ENCODE measurements at regions not wholly inside any gene's neighbourhood (a gene's known extent, or its start where the extent isn't known, plus 50 kb on each side); places are given as distances from the start of the nearest gene placed in this dataset.
A peak's percentile ranks its signal among the peaks of the same experiment; 100 is the strongest.

DNA sequence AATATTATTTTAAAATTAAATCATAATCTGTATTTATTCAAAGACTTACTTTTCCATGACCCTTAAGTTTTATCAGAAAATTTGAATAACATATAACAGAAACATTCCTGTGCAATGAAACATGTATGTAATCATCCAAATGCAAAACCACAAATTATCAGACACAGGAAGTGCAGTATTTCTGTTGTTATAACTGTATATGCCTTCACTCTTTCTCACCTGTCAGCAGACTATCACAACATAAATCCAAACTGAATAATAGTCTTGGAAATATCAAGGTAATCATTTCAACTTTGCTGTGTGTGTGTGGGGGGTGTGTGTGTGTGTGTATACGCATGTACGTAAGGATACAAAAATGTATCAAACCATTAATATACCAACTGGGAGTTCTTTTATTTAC lies 285.9 kb downstream of the SLC7A11 start:
- TF ChIP-seq, protein P1, sequence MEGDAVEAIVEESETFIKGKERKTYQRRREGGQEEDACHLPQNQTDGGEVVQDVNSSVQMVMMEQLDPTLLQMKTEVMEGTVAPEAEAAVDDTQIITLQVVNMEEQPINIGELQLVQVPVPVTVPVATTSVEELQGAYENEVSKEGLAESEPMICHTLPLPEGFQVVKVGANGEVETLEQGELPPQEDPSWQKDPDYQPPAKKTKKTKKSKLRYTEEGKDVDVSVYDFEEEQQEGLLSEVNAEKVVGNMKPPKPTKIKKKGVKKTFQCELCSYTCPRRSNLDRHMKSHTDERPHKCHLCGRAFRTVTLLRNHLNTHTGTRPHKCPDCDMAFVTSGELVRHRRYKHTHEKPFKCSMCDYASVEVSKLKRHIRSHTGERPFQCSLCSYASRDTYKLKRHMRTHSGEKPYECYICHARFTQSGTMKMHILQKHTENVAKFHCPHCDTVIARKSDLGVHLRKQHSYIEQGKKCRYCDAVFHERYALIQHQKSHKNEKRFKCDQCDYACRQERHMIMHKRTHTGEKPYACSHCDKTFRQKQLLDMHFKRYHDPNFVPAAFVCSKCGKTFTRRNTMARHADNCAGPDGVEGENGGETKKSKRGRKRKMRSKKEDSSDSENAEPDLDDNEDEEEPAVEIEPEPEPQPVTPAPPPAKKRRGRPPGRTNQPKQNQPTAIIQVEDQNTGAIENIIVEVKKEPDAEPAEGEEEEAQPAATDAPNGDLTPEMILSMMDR (IDR thresholded peaks at IDR 0.05; ENCODE audit: poor library complexity, severe bottlenecking), result no peak
- TF ChIP-seq EZH2 (IDR thresholded peaks at IDR 0.05; ENCODE audit: borderline replicate concordance, insufficient read depth, low read length, poor library complexity, severe bottlenecking) (no peak), TAF1 (IDR thresholded peaks at IDR 0.05; ENCODE audit: low read depth) (no peak), MXI1 (conservative IDR thresholded peaks at IDR 0.05; ENCODE audit: poor library complexity, severe bottlenecking) (no peak), EP300 (conservative IDR thresholded peaks at IDR 0.05; ENCODE audit: poor library complexity, severe bottlenecking) (peak; percentile 80), RAD21 (conservative IDR thresholded peaks at IDR 0.05) (no peak), POLR2AphosphoS5 (IDR thresholded peaks at IDR 0.05) (peak; percentile 71), SMC3 (conservative IDR thresholded peaks at IDR 0.05; ENCODE audit: poor library complexity) (no peak)
- TF ChIP-seq, protein P2, sequence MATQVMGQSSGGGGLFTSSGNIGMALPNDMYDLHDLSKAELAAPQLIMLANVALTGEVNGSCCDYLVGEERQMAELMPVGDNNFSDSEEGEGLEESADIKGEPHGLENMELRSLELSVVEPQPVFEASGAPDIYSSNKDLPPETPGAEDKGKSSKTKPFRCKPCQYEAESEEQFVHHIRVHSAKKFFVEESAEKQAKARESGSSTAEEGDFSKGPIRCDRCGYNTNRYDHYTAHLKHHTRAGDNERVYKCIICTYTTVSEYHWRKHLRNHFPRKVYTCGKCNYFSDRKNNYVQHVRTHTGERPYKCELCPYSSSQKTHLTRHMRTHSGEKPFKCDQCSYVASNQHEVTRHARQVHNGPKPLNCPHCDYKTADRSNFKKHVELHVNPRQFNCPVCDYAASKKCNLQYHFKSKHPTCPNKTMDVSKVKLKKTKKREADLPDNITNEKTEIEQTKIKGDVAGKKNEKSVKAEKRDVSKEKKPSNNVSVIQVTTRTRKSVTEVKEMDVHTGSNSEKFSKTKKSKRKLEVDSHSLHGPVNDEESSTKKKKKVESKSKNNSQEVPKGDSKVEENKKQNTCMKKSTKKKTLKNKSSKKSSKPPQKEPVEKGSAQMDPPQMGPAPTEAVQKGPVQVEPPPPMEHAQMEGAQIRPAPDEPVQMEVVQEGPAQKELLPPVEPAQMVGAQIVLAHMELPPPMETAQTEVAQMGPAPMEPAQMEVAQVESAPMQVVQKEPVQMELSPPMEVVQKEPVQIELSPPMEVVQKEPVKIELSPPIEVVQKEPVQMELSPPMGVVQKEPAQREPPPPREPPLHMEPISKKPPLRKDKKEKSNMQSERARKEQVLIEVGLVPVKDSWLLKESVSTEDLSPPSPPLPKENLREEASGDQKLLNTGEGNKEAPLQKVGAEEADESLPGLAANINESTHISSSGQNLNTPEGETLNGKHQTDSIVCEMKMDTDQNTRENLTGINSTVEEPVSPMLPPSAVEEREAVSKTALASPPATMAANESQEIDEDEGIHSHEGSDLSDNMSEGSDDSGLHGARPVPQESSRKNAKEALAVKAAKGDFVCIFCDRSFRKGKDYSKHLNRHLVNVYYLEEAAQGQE (IDR thresholded peaks at IDR 0.05; ENCODE audit: borderline replicate concordance), result no peak
